ENCODE measurements at regions not wholly inside any gene's neighbourhood (a gene's known extent, or its start where the extent isn't known, plus 50 kb on each side); places are given as distances from the start of the nearest gene placed in this dataset.

- H3K9me3 Mint-ChIP-seq, result peaks cover 0 to 7% (median 0%) of the 10 kb centered on the region in 11 donors
- no peak for ATAC-seq
- Histone ChIP-seq H3K27me3 (ENCODE audit: control insufficient read depth in 2 of 2, insufficient read depth in 2 of 2, low read length in 2 of 2) (no peaks in the 10 kb centered on the region), H3K27ac (ENCODE audit: low read depth, low read length) (no peak overlapping the region), H3K9me3 (ENCODE audit: control insufficient read depth in 2 of 3, low read length in 3 of 3) (no peaks in the 10 kb centered on the region), H3K36me3 (ENCODE audit: control insufficient read depth in 2 of 3, insufficient read depth in 3 of 3, low read length in 3 of 3) (no peaks in the 10 kb centered on the region), H3K4me3 (ENCODE audit: low read length) (no peak overlapping the region), H3K4me1 (ENCODE audit: control insufficient read depth in 2 of 2, insufficient read depth in 2 of 2, low read length in 2 of 2) (peaks cover 0 to 9% of the 10 kb centered on the region in 2 donors)
- H3K4me3 Mint-ChIP-seq, result no peak overlapping the region
- POLR2A ChIA-PET, result no interaction called here
- DNase-seq, result no peak
- peaks cover 0 to 5% (median 0%) of the 10 kb centered on the region in 5 donors for H3K27me3 Mint-ChIP-seq
- intact Hi-C loops (cut with micrococcal nuclease), result no loop called here
- H3K4me1 Mint-ChIP-seq, result peaks cover 3 to 25% (median 8%) of the 10 kb centered on the region in 7 donors
- H3K36me3 Mint-ChIP-seq, result peaks cover 0 to 9% (median 0%) of the 10 kb centered on the region in 5 donors
- CTCF ChIA-PET, result no interaction called here
- H3K27ac Mint-ChIP-seq, result no peak overlapping the region
Observed at GRCh38 chr10:3881622-3882021, 96.6 kb upstream of the KLF6 start.

GRCh38 chr10:3879073-3879472 is 94.1 kb upstream of the KLF6 start:
- Histone ChIP-seq H3K27me3 (ENCODE audit: control insufficient read depth in 2 of 2, insufficient read depth in 2 of 2, low read length in 2 of 2) (no peaks in the 10 kb centered on the region), H3K4me1 (ENCODE audit: control insufficient read depth in 2 of 2, insufficient read depth in 2 of 2, low read length in 2 of 2) (peaks cover 20 to 33% of the 10 kb centered on the region in 2 donors), H3K4me3 (ENCODE audit: low read length) (no peak overlapping the region), H3K27ac (ENCODE audit: low read depth, low read length) (no peak overlapping the region), H3K36me3 (ENCODE audit: control insufficient read depth in 2 of 3, insufficient read depth in 3 of 3, low read length in 3 of 3) (no peaks in the 10 kb centered on the region), H3K9me3 (ENCODE audit: control insufficient read depth in 2 of 3, low read length in 3 of 3) (no peaks in the 10 kb centered on the region)
- POLR2A ChIA-PET, result interaction anchor here (1.2 kb wide), 1 partner anchor 94 kb away, joined by 7 read pairs; the partner anchor contains the start of gene KLF6
- no peak for ATAC-seq
- Mint-ChIP-seq H3K4me1 (peaks cover 11 to 36% (median 29%) of the 10 kb centered on the region in 7 donors), H3K27ac (peak overlapping the region in 3 of 9 donors; percentile 14 to 86 (median 36)), H3K9me3 (peaks cover 0 to 7% (median 0%) of the 10 kb centered on the region in 11 donors), H3K27me3 (peaks cover 0 to 1% (median 0%) of the 10 kb centered on the region in 5 donors), H3K4me3 (no peak overlapping the region), H3K36me3 (peaks cover 0 to 9% (median 0%) of the 10 kb centered on the region in 5 donors)
- intact Hi-C loops (cut with micrococcal nuclease), result loop anchor here (5.0 to 10.0 kb wide), 3 partner anchors 212 to 704 kb away; partner anchors contain the start of gene PITRM1 (in 1 of the 2)
- DNase-seq, result no peak
- CTCF ChIA-PET, result no interaction called here

- H3K27ac ChIP-seq (ENCODE audit: low read depth, low read length), result peak overlapping the region; percentile 15
- no peak for DNase-seq
- Mint-ChIP-seq H3K27ac (peak overlapping the region in 6 of 9 donors; percentile 16 to 95 (median 86)), H3K4me1 (peaks cover 23 to 48% (median 46%) of the 10 kb centered on the region in 7 donors), H3K36me3 (peaks cover 0 to 9% (median 0%) of the 10 kb centered on the region in 5 donors), H3K27me3 (no peaks in the 10 kb centered on the region), H3K4me3 (peak overlapping the region in 1 of 10 donors; percentile 21), H3K9me3 (peaks cover 0 to 7% (median 0%) of the 10 kb centered on the region in 11 donors)
- no peak for ATAC-seq
- ChIA-PET CTCF (interaction anchor here (0.8 kb wide), 1 partner anchor 94 kb away, joined by 3 read pairs; no protein-coding TSS in a partner anchor), POLR2A (interaction anchor here (5.4 kb wide), 1 partner anchor 93 kb away, joined by 74 read pairs; the partner anchor contains the start of gene KLF6)
- no peaks in the 10 kb centered on the region for H3K27me3 ChIP-seq (ENCODE audit: control insufficient read depth in 2 of 2, insufficient read depth in 2 of 2, low read length in 2 of 2)
- no peak overlapping the region for H3K4me3 ChIP-seq (ENCODE audit: low read length)
- intact Hi-C loops (cut with micrococcal nuclease), result loop anchor here (5.0 to 10.0 kb wide), 3 partner anchors 210 to 703 kb away; partner anchors contain the start of gene PITRM1 (in 1 of the 2)
- H3K4me1 ChIP-seq (ENCODE audit: control insufficient read depth in 2 of 2, insufficient read depth in 2 of 2, low read length in 2 of 2), result peaks cover 37 to 50% of the 10 kb centered on the region in 2 donors
- no peaks in the 10 kb centered on the region for H3K9me3 ChIP-seq (ENCODE audit: control insufficient read depth in 2 of 3, low read length in 3 of 3)
- no peaks in the 10 kb centered on the region for H3K36me3 ChIP-seq (ENCODE audit: control insufficient read depth in 2 of 3, insufficient read depth in 3 of 3, low read length in 3 of 3)
Observed at GRCh38 chr10:3877211-3878000, 92.4 kb upstream of the KLF6 start.

GRCh38 chr10:3876350-3876962 is 91.4 kb upstream of the KLF6 start:
- Histone ChIP-seq H3K36me3 (ENCODE audit: control insufficient read depth in 2 of 3, insufficient read depth in 3 of 3, low read length in 3 of 3) (no peaks in the 10 kb centered on the region), H3K4me1 (ENCODE audit: control insufficient read depth in 2 of 2, insufficient read depth in 2 of 2, low read length in 2 of 2) (peaks cover 41 to 51% of the 10 kb centered on the region in 2 donors), H3K9me3 (ENCODE audit: control insufficient read depth in 2 of 3, low read length in 3 of 3) (no peaks in the 10 kb centered on the region), H3K4me3 (ENCODE audit: low read length) (peak overlapping the region; percentile 20), H3K27ac (ENCODE audit: low read depth, low read length) (peak overlapping the region; percentile 66), H3K27me3 (ENCODE audit: control insufficient read depth in 2 of 2, insufficient read depth in 2 of 2, low read length in 2 of 2) (no peaks in the 10 kb centered on the region)
- intact Hi-C loops (cut with micrococcal nuclease), result loop anchor here (5.0 to 10.0 kb wide), 3 partner anchors 209 to 702 kb away; partner anchors contain the start of gene PITRM1 (in 1 of the 2)
- Mint-ChIP-seq H3K4me1 (peaks cover 30 to 56% (median 55%) of the 10 kb centered on the region in 7 donors), H3K27me3 (no peaks in the 10 kb centered on the region), H3K9me3 (peaks cover 0 to under 1% (median 0%) of the 10 kb centered on the region in 11 donors), H3K4me3 (peak overlapping the region in 4 of 10 donors; percentile 61 to 81 (median 68)), H3K27ac (peak overlapping the region; percentile 89 to 98 (median 94)), H3K36me3 (no peaks in the 10 kb centered on the region)
- DNase-seq (peak in 1 of 9 donors; percentile 8), ATAC-seq (no peak)
- POLR2A ChIA-PET, result interaction anchor here (0.6 to 5.4 kb wide), 4 partner anchors 17 to 112 kb away, joined by 3 to 74 read pairs (median 3); partner anchors contain the start of gene KLF6
- CTCF ChIA-PET, result no interaction called here

- ChIA-PET POLR2A (interaction anchor here (0.6 to 5.4 kb wide), 6 partner anchors 10 to 92 kb away, joined by 3 to 74 read pairs (median 3); partner anchors contain the start of gene KLF6), CTCF (no interaction called here)
- DNase-seq, result peak in 1 of 9 donors; percentile 21
- peaks cover 41 to 51% of the 10 kb centered on the region in 2 donors for H3K4me1 ChIP-seq (ENCODE audit: control insufficient read depth in 2 of 2, insufficient read depth in 2 of 2, low read length in 2 of 2)
- intact Hi-C loops (cut with micrococcal nuclease), result loop anchor here (1.0 to 10.0 kb wide), 10 partner anchors 12 to 701 kb away; partner anchors contain the start of genes KLF6 (in 1 of the 2) and PITRM1 (in 1 of the 2)
- H3K4me3 ChIP-seq (ENCODE audit: low read length), result peak overlapping the region; percentile 20
- ATAC-seq, result no peak
- peak overlapping the region; percentile 66 for H3K27ac ChIP-seq (ENCODE audit: low read depth, low read length)
- no peaks in the 10 kb centered on the region for H3K9me3 Mint-ChIP-seq
- H3K4me3 Mint-ChIP-seq, result peak overlapping the region; percentile 31 to 83 (median 70)
- no peaks in the 10 kb centered on the region for H3K36me3 ChIP-seq (ENCODE audit: control insufficient read depth in 2 of 3, insufficient read depth in 3 of 3, low read length in 3 of 3)
- no peaks in the 10 kb centered on the region for H3K9me3 ChIP-seq (ENCODE audit: control insufficient read depth in 2 of 3, low read length in 3 of 3)
- peak overlapping the region; percentile 89 to 98 (median 94) for H3K27ac Mint-ChIP-seq
- H3K4me1 Mint-ChIP-seq, result peaks cover 30 to 58% (median 56%) of the 10 kb centered on the region in 7 donors
- no peaks in the 10 kb centered on the region for H3K27me3 ChIP-seq (ENCODE audit: control insufficient read depth in 2 of 2, insufficient read depth in 2 of 2, low read length in 2 of 2)
- no peaks in the 10 kb centered on the region for H3K27me3 Mint-ChIP-seq
- H3K36me3 Mint-ChIP-seq, result no peaks in the 10 kb centered on the region
Observed at GRCh38 chr10:3875842-3876235, 90.8 kb upstream of the KLF6 start.

All from naive thymus-derived CD4-positive, alpha-beta T cell (primary cell).